Embryonic facial prominence (tissue), 1 donor: ENCODE measurements at regions not wholly inside any gene's neighbourhood (a gene's known extent, or its start where the extent isn't known, plus 50 kb on each side); places are given as distances from the start of the nearest gene placed in this dataset.
"Not testable (repeated sequence)": the region's sequence is repeated elsewhere in the genome, so short reads cannot be mapped to it uniquely, and the experiment has no call there.

Experiments
- DNase-seq: peaks from one replicate; pipeline ENCODE4 v3.0.0-alpha.2; 2016; ENCODE audit errors: extremely low spot score

DNA sequence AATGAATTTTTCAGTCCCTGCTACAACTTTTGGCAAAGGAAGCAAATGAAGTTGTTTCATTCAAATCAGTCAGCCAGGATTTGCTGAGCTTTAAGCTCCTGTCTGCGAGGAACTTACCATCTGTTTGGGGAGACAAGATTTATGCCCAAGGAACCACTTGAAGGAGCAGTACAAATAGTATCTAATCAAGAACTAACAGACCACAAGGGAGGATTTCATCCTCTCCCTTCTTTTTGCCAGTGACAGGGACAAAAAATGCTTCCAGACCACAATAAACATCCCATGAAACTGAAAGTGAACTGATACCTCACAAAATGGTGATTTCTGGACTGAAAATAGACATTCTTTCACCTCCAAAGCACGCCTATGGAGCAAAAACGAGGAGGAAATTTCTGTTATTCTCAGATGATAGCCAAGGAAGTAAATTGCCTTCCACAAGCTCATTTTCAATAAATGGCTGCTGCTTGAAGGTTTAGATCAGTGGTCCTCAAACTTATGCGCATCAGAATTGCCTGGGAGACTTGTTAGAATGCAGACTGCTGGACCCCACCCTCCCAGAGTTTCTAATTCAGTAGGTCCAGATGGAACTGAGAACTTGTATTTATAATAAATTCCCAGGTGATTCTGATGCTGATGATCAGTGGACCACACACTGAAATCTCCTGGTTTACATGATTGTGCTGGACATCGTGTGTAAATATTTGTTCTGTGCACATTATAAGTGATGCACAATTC, 202.4 kb upstream of the GADL1 start:
- no peak for DNase-seq

DNA sequence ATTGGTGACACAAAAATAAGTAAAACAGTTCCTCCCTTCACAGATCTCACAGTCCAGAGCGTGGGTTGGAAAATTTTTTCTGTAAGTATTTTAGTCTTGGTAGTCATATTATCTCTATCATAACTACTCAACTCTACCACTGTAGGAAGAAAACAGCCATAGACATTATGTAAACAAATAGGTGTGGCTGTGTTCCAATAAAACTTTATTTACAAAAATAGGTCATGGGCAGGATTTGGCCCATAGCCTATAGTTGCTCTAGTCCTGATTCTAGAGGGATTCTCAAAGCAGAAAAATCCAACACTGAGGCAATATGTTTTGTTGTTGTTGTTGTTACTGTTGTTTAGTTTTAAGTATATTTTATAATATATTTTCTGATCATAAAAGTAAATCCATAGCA, 206.1 kb upstream of the GADL1 start:
- DNase-seq, result no peak

DNA sequence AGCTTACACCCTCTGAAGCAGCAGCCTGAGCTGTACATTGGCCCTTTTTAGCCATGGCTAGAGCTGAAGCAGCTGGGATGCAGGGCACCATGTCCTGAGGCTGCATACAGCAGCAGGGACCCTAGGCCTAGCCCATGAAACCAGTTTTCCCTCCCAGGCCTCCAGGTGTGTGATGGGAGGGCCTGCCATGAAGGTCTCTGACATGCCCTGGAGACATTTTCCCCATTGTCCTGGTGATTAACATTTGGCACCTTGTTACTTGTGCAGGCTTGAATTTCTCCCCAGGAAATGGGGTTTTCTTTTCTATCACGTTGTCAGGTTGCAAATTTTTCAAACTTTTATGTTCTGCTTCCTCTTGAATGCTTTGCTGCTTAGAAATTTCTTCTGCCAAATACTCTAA, 206.8 kb upstream of the GADL1 start:
- DNase-seq, result not testable (repeated sequence)

DNA sequence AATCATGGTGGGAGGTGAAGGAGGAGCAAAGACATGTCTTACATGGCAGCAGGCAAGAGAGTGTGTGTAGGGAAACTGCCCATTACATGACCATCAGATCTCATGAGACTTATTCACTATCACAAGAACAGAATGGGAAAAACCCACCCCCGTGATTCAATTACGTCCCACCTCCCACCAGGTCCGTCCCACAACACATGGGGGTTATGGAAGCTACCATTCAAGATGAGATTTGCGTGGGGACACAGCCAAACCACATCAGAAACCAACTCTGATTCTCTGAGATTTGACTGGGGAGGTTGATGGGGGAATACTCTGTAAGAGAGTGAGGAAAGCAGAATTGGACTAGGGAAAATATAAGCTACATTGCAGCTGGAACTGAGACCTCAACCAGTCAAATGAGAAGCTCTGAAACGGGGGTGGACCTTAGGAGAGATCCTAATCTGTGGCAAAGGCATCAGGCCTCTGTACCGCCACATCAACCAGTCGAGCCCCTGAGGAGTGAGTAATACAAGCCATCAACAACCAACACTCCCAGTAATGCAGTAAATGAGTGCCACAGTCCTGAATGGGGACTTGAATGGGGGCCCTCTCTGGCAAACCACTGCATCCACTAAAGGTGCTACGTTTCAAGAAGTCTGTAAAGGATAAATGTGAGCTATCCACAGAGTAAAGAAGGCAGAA, 207.9 kb upstream of the GADL1 start:
- no peak for DNase-seq

DNA sequence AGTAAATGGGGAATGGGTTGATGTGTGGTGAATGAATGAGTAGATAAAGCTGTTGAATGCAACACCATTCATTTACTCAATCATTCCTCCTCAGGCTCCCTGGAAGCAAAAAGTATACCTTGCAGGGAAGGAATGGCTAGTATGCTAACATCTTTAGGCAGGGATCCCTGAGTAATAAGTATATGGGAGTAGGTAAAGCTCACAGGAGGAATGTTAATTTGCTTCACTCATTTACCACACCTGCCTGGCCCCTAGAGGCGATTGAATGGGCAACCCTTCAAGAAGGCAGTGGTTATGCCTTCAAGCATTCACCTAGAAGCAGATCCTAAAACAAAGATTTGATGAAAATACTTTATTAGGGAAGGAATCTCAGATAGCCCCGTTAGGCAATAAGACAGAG, 208.7 kb upstream of the GADL1 start:
- DNase-seq, result no peak

DNA sequence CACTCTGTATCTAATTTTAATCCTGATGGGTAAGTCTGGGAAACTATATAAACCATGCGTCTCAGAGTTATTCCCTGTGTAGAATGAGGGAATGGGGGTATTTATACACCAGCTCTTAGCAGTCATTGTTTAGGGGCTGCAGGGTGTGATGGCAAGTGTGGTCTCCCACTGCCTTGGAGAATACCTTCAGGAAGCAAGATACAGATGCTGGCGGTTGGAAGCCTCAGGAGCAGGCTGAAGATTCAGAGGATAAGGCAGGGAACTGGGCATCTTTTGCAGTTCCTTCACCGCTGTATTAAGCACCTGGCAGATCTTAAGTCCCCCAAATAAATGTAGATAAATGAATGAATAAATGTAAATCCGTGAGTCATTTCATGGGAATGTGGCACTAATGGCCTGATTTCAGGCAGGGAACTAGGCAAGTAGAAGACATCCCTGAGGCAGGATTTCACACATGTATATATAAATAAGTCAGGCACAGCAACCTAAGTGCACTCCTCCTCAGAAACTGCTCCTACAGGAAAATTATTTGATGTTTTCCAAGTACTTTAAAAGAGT, 209.2 kb upstream of the GADL1 start:
- no peak for DNase-seq

DNA sequence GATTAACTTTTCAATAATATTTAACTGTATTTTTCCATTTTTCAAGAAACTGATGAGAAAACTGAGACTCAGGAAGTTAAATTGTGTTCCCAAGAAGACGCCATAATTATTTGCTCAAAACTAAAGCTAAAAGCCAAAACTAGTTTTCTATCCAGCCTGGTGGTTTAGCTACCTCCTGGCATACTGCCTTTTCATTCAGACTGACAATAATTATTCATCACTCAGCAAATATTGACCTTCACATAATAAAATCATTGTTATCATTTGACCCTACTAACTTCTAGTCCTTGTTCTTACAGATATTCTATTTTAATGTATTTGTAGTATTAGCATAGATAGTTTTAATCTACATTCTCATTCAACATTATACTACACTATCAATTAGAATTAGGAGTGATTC, 210.6 kb upstream of the GADL1 start:
- DNase-seq, result no peak

DNA sequence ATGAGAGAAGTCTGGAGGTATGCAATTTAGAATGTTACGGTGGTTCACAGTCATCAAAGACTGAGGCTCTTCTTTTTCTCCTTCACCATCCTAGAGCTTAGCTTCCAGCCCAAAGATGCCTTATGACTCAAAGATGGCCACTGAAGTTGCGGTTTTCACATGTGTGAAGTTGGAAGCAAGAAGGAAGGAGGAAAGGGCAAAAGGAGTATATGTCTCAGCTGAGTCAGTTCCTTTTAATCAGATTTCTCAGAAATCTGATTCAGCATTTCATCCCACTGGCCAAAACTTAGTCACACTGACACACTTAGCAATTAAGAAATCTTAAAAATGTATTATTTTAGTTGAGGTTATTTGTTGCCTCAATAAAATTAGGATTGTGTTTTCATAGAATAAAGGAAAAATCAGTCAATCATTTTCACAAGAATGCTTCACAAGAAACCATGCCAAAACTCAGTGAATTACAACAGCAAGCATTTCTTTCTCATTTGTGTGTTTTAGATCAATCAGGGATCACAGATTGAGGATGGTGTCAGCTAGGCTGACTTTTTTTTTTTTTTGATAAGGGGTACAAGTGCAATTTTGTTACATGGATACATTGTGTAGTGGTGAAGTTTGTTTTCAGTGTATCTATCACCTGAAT, 211.1 kb upstream of the GADL1 start:
- no peak for DNase-seq

DNA sequence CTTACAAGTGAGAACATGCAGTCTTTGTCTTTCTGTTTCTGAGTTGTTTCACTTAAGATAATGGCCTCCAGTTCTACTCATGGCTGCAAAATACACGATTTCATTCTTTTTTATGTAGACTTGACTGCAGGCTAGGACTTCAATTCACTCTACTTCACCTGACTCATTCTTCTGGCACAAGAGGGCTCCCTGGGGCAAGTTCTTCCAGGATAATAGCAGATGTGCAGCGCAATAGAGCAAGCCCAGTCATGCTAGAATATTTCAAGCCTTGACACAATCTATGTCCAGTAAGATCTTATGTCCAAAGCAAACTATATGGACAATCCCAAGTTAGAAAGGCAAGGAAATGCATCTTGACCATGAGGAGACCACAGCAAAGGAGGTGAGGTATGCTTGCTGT, 211.7 kb upstream of the GADL1 start:
- no peak for DNase-seq

DNA sequence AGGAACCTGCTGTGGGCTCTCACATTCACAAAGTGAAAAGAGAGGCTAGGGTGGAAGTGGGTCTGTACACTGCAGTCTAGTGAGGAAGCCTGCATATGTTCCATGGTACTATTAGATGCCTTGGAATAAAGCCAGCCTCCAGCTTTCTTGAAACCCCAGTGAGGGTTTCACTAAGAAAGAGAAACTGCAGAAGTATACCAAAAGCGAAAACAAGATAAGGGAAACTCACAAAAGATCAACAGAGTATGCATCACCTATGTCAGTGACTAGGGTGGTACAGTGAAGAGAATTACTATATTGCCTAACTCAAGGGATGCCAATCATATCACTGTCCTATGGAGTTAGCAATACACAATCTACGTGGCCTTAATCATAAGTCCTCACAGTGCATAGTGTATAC, 212.5 kb upstream of the GADL1 start:
- DNase-seq, result no peak

DNA sequence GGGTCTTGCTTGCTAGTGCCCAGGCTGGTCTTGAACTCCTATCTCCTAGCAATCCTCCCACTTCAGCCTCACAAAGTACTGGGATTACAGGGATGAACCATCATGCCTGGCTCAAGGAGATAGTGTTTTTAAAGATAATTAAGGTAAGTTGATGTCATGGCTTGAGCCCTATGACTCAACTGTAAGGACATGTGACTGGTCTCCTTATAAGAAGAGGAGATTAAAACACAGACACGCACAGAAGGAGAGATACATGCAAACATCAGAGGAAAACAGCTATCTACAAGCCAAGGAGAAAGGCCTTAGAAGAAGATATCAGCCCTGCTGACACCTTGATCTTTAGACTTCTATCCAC, 220.4 kb upstream of the GADL1 start:
- DNase-seq, result no peak

DNA sequence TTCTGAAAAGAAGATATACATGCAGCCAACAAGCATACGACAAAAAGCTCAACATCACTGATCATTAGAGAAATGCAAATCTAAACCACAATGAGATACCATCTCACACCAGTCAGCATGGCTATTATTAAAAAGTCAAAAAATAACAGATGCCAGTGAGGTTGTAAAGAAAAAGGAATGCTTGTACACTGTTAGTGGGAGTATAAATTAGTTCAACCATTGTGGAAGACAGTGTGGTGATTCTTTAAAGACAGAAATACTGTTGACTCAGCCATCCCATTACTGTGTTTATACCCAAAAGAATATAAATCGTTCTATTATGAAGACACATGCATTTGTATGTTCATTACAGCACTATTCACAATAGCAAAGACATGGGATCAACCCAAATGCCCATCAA, 221.1 kb upstream of the GADL1 start:
- not testable (repeated sequence) for DNase-seq

DNA sequence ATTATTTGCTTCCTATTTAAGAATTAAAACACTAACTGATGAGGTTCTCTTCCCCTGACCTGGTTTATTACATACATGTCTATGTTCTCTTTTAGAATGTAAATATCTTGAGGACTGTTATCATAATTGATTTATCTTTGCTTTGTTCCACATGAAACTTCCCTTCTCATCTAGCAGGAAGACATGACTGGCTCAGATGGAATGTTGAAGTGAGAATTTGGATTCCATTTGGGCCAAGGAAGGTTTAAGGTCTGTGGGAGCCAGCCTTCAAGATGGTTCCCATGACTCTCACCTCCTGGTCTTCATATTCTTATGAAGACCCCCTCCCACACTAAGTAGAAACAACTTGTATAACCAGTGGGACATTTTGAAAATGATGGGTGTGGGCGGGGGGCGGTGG, 222.2 kb upstream of the GADL1 start:
- no peak for DNase-seq

DNA sequence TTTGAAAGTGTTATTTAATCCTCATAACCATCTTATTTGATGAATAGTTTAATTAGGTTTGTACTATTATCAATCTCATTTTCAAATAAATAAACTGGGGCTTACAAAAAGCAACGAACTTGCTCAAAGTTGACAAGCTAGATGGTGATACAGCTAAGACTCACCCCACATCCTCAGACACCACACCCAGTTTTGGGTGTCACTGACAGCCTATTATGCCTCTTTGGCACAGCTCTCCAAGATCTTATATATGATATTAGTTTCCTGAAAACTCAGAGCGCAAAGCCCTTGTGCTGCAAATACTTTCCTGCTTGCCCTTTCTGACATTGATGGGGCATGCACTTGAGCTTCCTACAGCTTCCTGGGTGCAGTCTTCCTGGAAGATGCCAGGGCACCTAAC, 223.4 kb upstream of the GADL1 start:
- DNase-seq, result no peak

DNA sequence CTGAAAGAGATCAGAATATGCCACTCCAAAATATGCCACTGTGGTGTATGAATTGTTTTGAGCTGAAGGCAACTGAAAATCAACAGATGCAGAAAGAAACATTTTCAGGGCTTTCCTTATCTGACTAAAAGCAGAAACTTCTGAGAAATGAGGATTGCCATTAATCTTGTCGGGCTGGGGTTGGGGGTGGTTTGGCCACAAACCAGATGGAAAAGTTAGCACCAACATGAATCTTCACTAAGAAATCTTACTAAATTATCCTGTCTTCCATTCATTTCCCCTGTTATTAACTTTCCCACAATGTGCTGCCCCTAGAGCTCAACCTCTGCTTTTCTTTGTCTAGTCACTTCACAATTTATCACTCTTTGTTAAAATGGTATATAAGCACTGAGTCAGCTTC, 229.9 kb upstream of the GADL1 start:
- no peak for DNase-seq

DNA sequence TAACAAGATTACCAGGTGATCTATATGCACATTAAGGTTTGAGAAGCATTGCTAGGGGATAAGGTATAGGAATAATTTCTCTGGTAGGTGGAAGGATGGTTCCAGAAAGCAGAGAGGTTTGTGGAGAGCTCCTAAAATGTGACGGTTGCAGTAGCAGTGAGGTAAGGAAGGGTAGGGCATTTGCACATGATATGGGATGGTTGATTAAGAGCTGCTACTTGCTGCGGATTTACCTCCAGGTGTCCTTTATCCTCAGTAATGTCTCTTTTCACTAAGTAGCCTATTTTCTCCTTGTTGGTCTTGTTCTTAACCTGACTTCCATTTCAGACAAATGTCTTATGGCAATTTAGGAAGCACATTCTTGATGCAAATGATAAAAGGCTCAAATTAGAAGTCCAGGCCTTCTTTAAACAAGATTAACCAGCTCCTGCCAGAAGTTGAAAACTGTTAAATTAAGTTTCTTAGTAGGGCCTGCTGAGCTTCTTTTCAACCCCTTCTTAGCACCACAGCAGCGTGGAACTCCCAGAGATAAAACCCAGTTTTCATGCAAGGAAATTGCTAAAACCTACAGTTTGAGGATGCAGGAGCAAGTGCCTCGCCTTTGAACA, 231.1 kb upstream of the GADL1 start:
- no peak for DNase-seq

DNA sequence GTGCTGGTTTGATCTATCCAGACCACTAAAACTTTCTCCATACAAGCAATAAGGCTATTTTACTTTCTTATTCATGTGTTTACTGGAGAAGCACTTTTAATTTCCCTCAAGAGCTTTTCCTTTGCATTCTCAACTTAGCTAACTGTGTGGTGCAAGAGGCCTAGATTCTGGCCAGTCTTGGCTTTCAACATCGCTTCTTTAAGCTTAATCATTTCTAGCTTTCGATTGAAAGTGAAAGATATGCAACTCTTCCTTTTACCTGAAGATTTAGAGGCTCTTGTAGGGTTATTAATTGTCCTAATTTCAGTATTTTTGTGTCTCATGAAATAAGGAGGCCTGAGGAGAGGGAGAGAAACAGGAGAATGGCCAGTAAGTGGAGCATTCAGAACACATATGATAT, 234.8 kb upstream of the GADL1 start:
- no peak for DNase-seq

DNA sequence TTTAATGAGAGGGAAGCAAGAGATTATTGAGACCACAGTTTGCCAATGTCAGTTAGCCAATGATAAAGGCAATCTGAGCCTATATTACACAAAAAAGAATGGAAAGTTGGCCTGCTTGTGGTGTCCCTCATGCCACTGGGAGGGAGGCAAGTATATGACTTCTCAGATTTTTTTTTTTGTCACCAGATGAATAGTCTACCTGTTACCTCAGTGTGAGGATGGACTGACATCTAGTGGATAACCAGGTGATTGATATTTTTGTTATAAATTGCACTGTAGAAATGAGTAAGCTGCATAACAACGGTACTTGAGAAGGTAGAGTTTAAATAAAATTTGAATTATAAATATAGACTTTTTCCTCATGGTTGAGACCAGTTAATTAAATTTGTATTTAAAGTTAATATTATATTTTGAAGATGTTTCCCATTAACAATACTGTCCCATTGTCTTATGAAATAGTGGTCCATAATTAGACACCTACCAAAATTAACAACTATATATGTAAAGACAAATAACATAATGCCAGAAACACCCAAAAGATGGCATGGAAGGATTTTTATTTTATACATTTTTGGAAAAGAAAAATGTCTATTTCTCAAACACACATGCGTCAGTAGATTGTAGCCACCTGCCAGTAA, 237.8 kb upstream of the GADL1 start:
- no peak for DNase-seq

DNA sequence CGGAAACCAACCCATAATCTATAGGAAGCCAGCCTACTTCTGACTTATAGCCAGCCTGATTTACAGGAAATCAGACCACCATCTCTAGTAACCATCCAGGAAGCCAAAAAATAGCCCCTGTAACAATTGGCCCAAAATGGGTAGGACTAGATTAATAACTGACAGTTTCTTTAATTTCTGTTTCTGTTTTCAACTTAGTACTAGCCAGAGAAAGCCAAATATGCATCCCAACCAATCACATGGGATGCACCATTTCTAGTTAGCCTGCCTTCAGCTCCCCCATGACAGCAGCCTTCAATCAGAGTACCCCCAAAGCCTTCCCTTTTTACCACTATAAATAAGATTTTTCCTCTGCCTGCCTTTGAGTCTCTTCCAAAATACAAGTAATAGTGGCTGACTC, 239.1 kb upstream of the GADL1 start:
- DNase-seq, result no peak

DNA sequence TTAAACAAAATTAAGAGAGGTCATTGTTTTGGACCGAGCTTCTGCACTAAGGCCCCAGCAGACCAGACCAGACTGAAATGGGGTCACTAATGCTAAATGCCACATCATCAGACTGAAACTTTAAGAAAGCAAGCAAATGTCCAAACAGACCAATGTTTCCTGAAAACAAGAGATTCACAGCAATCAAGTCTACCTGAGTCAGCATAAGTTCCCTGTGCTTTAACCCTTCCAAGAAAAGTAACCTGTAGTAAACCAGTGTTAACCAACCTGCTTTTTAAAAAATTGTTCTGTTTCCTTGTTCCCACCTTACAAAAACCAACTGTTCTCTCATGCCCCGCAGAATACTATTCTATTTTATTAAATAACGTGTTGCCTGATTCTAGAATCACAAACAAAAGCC, 241.1 kb upstream of the GADL1 start:
- no peak for DNase-seq

DNA sequence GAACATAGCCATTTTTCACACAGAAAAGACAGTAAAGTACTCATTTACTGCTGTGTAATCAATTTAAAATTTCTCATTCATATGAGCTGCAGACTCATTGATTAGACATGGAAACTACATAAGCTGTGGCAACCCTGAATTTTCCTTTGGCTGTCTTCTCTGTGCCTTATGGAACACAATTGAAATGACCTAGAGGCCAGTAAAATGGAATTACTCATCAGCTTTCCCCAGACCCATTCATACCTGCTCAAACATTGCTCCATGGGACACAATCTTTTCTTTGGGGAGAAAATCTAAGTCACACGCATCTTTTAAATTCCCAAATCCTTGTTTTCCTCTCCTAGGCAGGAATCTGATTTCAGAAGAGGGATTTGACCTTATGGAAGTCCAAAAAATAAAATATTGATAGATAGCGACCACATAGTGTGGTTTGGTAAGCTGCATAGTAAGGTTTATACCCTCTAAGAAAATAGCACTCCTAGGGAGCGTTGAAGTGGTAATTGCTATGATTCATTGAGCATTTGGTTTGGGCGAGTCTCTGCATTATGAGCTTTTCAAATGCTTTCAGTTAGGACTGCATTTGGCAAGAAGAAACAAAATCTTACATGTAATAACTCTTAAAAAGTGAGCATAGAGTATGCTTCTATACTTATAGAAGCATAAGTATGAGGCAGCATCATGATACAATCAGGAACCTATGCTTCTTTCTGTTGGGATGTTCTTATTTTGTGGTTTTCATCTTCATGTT, 243.4 kb upstream of the GADL1 start:
- DNase-seq, result no peak
